ENCODE measurements at regions not wholly inside any gene's neighbourhood (a gene's known extent, or its start where the extent isn't known, plus 50 kb on each side); places are given as distances from the start of the nearest gene placed in this dataset.

DNA sequence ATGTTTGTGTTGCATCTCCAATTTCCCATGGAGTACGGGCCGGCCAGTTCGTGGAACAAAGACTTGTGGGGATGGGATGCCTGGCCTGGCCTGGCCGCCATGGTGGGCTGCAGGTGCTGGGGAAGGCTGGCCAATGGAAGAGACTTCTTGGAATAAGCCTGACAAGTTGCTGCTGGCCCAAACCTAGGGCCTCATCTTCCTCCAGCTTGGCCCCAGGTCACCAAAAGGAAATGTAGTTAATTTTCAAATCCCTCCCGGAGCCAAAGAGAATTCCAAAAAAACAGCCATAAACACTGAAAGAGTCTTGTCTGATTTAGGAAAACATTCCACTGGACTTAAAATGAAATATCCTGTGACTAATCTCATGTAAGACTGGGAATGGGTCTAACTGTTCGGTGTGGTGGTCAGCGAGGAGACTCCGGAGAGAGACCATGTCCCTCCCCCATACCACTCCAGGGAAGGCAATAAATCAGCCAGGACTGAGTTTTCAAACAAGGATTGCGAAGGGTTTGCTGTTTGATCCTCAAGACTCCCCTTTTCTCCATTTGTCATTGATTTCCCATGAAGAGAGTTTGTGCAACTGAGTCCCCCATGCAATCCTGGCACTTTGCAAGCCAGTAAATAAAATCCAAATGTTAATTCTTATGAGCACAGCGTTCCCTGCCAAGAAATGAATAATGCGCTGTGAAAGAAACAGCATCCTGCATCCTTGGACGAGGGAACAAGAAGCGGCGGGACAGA is 128.7 kb upstream of the HABP2 start:
- no peak for DNase-seq

- no peak for DNase-seq
Measured at GRCh38 chr10:113425008-113425407, 127.8 kb upstream of the HABP2 start.

DNA sequence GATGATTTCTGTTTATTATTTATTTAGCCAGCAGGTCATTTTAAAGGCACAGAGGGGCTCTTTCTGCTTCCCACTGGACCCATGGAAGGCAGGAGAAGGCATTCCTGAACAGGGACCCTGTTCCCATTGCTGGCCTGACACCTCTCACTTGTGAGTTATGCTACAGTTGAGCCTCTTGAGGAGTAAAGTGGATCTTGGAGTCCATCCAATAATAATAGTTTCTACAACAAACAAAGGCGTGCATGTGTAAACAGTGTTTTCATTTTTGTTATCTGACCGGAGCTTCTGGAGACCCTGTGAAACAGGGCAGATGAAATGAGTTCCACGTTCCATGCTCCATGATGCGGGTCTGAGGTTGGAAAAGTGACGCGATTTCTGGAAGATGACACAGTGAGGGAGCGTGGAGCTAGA is 127.3 kb upstream of the HABP2 start:
- DNase-seq, result no peak

DNA sequence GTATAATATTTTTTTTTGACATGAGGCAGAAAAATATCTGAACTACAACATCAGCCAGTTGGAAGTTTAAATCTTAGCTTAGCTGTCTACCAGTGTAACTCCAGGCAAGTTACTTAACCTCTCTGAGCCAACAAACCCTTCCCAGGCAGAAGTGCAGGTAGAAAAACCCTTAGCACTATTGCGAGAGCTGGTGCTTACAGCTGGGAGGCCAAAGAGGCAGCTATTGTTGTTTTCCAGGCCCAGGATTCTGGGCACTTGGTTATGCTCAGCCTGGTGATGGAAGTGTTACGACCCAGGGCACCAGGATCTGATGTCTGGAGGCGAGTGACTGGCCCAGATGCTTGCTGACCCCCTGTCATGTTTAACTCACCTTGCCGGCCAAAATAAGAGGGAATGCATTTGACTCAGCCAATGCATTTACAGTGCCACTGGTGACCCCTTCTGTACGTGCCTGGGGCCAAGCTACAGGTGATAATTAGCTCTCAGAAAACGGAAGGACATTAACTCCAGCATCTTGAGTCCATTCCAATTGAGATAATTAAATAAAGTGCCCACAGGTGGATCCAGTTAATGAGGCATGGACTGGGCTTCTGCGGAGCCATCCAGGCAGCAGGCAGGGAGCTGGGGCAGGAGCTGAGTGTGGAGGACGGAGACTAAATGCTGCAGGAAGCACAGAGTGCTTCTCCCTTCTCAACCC is 126.5 kb upstream of the HABP2 start:
- no peak for DNase-seq

DNA sequence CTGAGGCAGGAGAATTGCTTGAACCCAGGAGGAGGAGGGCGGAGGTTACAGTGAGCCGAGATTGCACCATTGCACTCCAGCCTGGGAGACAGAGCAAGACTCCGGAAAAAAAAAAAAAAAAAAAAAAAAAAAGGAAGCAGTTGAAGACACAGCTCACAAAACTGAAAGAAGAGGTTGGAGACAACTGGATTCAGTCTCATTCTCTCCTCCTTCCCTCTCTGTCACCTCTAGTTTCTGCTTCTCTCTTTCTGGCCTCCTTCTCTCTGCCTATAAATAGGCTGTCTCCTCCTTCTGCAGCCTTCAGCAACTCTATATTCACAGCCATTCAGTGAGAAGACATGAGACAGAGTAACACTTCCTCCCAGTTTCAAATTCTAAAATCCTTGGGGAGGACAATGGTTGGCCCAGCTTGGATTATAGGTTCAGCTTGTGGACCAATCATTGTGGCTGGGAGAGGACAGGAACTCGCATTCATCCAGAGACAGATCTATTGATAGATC is 125.6 kb upstream of the HABP2 start:
- no peak for DNase-seq

DNA sequence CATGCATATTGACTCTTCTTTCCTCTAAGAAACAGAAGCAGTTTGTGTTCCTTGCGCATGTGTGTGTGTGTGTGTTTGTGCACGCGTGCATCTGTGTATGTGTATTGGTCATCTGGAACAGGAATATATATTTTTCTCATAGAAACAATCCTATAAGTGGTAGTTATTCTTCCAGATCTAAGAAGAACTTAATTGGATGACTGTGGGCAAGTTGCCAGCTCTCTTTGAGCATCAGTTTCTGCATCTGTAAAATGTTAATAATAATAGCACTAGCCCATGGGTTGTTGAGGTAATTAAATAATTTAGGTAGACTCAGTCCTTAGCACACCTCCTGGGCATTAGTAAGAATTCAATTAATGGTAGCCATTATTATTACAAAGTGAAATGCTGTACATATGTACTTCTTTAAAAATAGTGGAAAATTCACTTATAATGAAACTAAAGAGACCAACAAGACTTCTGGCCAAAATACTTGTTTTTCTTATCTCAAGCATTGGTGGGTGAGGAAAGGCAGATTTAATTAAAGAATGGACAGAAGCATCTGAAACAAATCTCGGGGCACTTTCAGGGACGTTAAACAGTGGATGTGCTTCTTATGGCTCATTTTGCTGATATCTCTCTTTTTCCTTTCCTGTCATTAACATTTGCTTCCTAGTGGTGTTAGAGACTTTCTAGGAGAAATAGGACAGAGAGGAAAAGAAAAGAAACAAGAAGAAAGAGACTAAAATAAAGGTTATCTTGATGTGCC is 124.9 kb upstream of the HABP2 start:
- DNase-seq, result no peak

- DNase-seq, result no peak
Measured at GRCh38 chr10:113430634-113431397, 122.0 kb upstream of the HABP2 start.

- no peak for DNase-seq
Measured at GRCh38 chr10:113431398-113432160, 121.3 kb upstream of the HABP2 start.

DNA sequence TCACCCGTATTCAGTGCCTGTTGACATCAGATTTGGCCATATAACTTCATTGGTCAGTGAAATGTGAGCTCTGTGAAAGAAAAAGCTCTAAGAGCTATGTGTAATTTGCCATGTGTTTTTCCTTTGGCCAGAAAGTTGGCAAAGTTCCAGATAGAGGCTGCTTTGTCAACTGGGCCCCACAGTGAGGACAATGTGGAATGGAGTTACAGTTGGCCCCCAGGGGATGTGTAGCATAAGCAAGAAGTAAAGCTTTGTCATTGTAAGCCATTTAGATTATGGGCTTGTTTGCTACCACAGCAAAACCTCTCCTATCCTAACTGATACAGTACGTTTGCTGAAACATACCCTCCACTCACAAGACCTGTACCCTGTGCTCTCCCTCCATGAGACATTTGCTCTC is 119.1 kb upstream of the HABP2 start:
- no peak for DNase-seq

DNA sequence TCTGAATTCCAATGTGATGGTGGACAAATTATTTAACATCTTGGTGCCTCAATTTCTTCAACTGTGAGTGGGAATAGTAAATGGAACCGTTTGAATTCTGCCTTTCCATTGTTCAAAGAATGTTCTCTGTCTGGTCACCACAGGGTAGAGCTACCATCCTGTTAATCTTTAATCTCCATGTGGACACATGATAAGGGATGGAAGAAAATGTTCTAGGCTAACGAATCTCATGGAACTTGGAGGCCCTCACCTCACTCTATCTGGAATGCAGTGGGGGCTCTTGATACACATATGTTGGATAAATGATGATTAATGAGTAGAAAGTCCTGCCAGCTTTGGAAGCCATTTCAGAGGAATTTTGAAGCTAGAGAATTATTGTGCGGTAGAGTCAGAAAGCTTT is 118.5 kb upstream of the HABP2 start:
- DNase-seq, result no peak

GRCh38 chr10:113434950-113435349 is 117.9 kb upstream of the HABP2 start:
- DNase-seq, result no peak

DNA sequence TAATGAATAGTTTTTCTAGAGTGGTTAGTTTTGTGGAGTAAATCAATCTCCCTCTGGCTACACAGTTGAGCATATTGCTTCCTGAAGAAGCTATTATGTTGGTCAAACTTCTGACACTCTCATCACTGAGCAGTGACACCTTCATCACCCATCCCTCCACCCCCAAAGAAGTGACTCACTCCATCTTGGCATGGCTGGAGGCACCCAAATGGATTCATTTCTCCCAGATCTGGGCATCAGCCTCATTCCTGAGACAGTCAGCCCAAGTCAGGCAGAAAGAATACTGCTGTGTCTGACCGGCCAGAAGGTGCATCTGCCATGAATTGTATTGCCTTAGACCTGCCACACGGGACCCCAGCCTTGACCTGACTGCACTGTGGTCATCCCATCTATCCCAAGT is 117.0 kb upstream of the HABP2 start:
- DNase-seq, result no peak

- no peak for DNase-seq
Measured at GRCh38 chr10:113436851-113437250, 116.0 kb upstream of the HABP2 start.

DNA sequence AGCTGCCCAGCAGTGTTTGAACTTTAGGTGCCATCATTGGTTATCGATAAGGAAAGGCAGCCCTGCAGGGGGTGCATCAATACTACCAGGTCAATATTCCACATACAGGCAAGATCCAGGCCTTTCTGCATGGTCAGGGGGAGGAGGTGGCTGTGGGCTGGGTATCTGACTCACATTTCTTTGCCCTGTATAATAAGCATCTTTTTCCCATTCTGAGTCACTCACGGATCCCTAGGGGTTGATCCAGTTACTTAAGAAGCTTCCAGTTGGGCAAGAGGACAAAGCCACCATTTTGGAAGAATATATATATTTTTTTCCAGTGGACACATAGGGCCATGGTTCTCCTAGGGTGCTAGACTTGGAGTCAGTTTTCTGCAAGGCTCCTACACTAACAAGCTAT is 114.2 kb upstream of the HABP2 start:
- DNase-seq, result no peak

- DNase-seq, result no peak
Measured at GRCh38 chr10:113441220-113441619, 111.6 kb upstream of the HABP2 start.

- no peak for DNase-seq
Measured at GRCh38 chr10:113441686-113442270, 111.1 kb upstream of the HABP2 start.

DNA sequence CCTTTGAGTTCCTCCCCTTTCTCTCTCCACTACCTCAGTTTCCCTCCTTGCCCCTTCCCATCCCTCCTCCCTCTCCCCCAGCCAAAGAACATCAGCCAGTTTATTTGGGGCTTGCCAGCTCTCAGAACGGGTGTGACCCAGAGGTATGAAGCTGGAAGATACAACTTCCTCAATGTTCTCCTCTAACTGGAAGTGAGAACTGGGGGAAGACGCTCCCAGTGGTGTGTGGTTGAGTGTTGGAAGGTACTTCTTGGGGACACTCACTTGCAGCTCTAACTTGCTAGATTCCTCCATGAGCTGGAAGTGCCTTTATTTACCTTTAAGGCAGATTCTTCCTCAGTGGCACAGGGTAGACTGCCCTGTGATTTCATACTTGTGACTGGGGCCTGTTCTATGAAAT is 110.5 kb upstream of the HABP2 start:
- no peak for DNase-seq

DNA sequence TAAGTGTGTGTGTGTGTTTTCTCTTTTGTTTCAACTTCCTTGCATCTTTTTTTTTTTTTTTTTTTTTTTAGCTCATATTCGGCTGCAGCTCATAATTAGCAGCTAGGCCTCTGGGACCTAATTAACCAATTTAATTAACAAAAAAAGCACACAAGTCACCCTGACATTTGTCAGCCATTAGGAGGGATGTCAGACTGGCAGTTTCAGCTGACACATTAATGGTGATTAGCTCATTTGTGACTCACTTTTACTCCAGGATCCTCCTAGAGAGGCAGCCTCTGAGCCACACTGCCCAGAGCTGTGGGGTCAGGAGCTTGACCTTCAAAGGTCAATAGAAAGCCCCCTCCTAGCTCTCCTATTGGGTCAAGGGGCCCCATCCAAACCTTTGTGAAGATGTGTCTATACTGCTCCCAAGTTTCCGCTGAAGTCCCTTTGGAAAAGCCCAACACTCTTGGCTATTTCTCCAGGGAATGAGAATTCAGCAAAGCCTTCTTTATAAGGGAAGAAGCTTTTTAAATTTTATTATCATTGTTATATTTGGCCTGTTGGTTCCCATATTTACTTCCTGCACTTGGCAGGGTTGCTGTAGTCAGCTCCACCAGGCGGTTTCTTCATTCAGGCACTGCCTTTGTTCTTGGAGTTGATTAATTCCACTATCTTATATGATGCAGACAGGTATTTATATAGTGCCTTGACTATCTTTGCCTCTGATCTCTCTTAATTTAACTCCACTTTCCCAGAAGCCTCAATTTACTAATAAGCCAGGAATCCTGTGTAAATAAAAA is 109.5 kb upstream of the HABP2 start:
- DNase-seq, result no peak

- DNase-seq, result no peak
Measured at GRCh38 chr10:113444766-113445365, 108.0 kb upstream of the HABP2 start.

GRCh38 chr10:113445736-113446135 is 107.1 kb upstream of the HABP2 start:
- no peak for DNase-seq

DNA sequence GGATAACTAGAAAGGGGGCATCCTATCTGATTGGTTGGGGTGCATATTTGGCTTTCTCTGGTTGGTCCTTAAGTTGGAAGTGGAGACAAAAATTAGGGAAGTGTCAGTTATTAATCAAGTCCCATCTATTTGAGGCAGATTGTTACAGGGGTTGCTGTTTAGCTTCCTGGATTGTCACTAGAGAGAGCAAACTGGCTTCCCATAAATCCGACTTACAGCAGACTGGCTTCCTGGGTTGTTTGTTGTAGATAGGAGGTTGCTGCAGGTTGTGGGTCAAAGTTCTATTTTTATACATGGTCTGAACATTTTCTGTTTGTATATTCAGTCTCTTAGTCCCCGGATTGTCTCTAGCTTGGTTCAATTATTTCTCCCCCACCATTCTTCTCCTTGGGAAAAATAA is 106.1 kb upstream of the HABP2 start:
- no peak for DNase-seq
